Left lung (tissue), 4 donors: ENCODE measurements at regions not wholly inside any gene's neighbourhood (a gene's known extent, or its start where the extent isn't known, plus 50 kb on each side); places are given as distances from the start of the nearest gene placed in this dataset.

Experiments
- ATAC-seq: fragments of 200-7000 bp; cut with Tn5 transposase; one replicate; pipeline ENCODE4 v1.9.1; 2020; ENCODE audit warnings: moderate library complexity
- DNase-seq, 4 donors: peaks; one replicate each; pipeline ENCODE4 v3.0.0-alpha.2; 2013 to 2020
- H3K27ac ChIP-seq, 2 donors: fragments of 200-600 bp; sonication (generic) in 1 of 2; one replicate each; pipeline versions ENCODE4 v1.5.0 to v1.8.0; 2020 to 2021
- H3K27me3 ChIP-seq, 2 donors: fragments of 200-600 bp; sonication (generic) in 1 of 2; one replicate each; pipeline versions ENCODE4 v1.5.0 to v1.8.0; 2020 to 2021
- H3K36me3 ChIP-seq, 2 donors: fragments of 200-600 bp; sonication (generic) in 1 of 2; one replicate each; pipeline versions ENCODE4 v1.5.0 to v1.8.0; 2020 to 2021
- H3K4me1 ChIP-seq, 2 donors: fragments of 200-600 bp; one replicate each; pipeline ENCODE4 v1.8.0; 2021
- H3K4me3 ChIP-seq, 2 donors: fragments of 200-600 bp; sonication (generic) in 1 of 2; one replicate each; pipeline versions ENCODE4 v1.5.0 to v1.8.0; 2020 to 2021; ENCODE audit warnings: mild to moderate bottlenecking in 1 of 2
- H3K9me3 ChIP-seq, 2 donors: fragments of 200-600 bp; sonication (generic) in 1 of 2; one replicate each; pipeline versions ENCODE4 v1.5.0 to v1.8.0; 2020 to 2021
- CTCF ChIP-seq, 2 donors: fragments of 200-600 bp; sonication (generic) in 1 of 2; IDR thresholded peaks; one replicate each; pipeline versions ENCODE4 v1.5.0 to v1.8.0; 2021; ENCODE audit warnings: antibody characterized with exemption in 2 of 2
- intact Hi-C, 2 donors: fragments of 100-400 bp; cut with DNase I; formaldehyde crosslinking; loops; one replicate each; pipeline versions ENCODE4 v1.11.2 to v1.14.2; 2022
- donor health status: DM: no; HTN: yes; CAD: no.
- donor health status: DM: no; HTN: no; CAD: no.

DNA sequence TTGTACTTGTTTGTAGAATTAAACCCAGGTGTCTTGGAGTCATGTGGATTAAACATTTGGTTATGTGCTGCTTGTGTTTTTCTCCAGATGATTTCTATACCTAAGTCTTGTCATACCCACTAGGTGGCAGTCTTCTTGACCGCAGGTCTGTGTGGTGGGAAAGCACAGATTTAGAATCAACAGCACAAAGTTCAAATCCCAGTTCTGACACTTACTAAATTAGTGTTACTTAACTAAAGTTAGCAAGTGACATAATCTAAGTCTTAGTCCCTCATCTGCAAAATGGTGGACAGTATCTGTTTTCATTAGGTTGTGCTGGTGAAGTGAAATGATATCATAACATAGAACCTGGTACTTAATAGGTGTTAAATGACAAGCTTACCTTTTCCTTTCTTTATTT, 151.0 kb upstream of the ARHGAP5 start:
- peak; percentile 69 for ATAC-seq
- H3K36me3 ChIP-seq: no peaks in the 10 kb centered on the region
- H3K27ac ChIP-seq: peak overlapping the region in 1 of 2 donors; percentile 73
- peak; percentile 42 to 47 for TF ChIP-seq CTCF (IDR thresholded peaks at IDR 0.05)
- no peaks in the 10 kb centered on the region for H3K4me1 ChIP-seq
- intact Hi-C loops: no loop called here
- no peak overlapping the region for H3K4me3 ChIP-seq
- no peaks in the 10 kb centered on the region for H3K9me3 ChIP-seq
- H3K27me3 ChIP-seq: no peaks in the 10 kb centered on the region
- DNase-seq: no peak

DNA sequence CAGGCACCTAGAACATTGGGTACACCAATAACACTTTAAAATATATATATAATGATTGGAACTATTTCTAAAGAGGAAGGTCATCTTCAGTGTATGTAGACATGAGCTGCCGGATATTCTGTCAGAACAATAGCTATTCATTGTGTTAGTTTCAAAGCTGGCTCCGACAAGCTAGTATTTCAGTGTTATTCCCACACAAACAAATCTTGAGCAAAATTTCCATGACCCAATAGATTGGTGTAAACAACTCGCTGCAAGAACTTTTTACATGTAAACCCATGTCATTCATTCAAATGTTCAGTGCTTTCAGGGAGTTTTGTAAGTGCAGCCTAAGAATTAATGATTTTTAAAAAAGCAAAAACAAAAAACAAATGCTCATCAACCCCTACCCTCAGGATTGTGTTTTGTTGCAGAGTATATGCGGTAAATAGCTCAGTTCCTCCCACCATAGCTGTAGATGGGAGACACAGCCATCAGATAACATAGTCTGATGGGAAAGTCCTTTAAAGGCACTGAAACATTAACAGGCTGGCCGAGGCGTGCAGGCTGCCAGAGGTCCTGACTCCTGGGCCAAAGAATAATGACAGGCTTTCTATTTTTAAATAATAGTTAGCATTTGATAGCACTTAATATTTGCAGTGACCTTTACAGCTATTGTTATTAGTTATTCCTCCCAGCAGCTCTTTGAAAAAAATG, 150.3 kb upstream of the ARHGAP5 start:
- Histone ChIP-seq H3K27me3 (no peaks in the 10 kb centered on the region), H3K4me3 (no peak overlapping the region), H3K36me3 (no peaks in the 10 kb centered on the region), H3K9me3 (no peaks in the 10 kb centered on the region), H3K27ac (peak overlapping the region; percentile 68 to 73), H3K4me1 (no peaks in the 10 kb centered on the region)
- intact Hi-C loops: no loop called here
- peak in 2 of 4 donors; percentile 24 to 32 for DNase-seq
- ATAC-seq: peak; percentile 32
- TF ChIP-seq CTCF (IDR thresholded peaks at IDR 0.05): no peak

- no peaks in the 10 kb centered on the region for H3K36me3 ChIP-seq
- no peak overlapping the region for H3K4me3 ChIP-seq
- peak; percentile 55 for ATAC-seq
- no peaks in the 10 kb centered on the region for H3K9me3 ChIP-seq
- no peaks in the 10 kb centered on the region for H3K27me3 ChIP-seq
- intact Hi-C loops: no loop called here
- peak overlapping the region; percentile 68 to 73 for H3K27ac ChIP-seq
- TF ChIP-seq CTCF (IDR thresholded peaks at IDR 0.05): no peak
- H3K4me1 ChIP-seq: no peaks in the 10 kb centered on the region
- peak in 1 of 4 donors; percentile 51 for DNase-seq
Measured at GRCh38 chr14:31927348-31927832, 149.7 kb upstream of the ARHGAP5 start.

- H3K4me3 ChIP-seq: no peak overlapping the region
- no peak for DNase-seq
- H3K9me3 ChIP-seq: no peaks in the 10 kb centered on the region
- ATAC-seq: no peak
- no peak for TF ChIP-seq CTCF (IDR thresholded peaks at IDR 0.05)
- H3K4me1 ChIP-seq: no peaks in the 10 kb centered on the region
- H3K36me3 ChIP-seq: no peaks in the 10 kb centered on the region
- no peak overlapping the region for H3K27ac ChIP-seq
- intact Hi-C loops: no loop called here
- no peaks in the 10 kb centered on the region for H3K27me3 ChIP-seq
Measured at GRCh38 chr14:31930070-31930469, 147.0 kb upstream of the ARHGAP5 start.

DNA sequence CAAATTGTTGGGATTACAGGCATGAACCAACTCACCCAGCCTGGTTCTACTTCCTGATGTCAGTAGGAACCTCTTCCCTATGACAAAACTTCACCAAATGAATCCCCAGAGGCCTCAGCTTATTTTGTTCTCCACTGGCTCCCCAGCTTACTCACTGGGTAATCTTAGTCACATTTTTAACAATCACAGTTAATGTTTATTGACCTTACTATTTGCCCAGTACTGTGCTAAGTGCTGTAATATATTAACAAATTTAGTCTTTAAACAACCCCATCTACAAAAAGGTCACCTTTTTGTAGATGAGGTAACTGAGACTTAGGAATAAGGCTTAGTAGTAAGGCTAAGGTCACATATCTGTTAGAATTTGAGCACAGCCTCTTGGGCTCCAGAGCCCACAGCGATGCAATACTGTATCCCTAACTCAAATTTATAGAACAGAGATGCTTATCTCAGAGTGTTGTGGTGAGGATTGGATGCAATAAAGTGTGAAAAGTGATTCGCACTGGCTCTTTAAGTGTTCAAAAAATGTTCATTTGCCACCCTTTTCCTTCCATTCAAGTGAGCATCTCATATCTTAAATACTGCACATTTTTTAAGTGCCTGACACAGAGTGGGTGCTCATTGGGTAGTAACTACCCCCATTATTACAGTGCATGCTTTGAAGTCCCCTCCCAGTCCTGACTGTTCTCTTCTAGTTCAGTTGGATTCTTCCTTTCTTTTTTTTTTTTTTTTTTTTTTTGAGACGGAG, 146.4 kb upstream of the ARHGAP5 start:
- ATAC-seq (no peak), DNase-seq (no peak)
- Histone ChIP-seq H3K27me3 (no peaks in the 10 kb centered on the region), H3K27ac (no peak overlapping the region), H3K4me3 (no peak overlapping the region), H3K9me3 (no peaks in the 10 kb centered on the region), H3K36me3 (no peaks in the 10 kb centered on the region), H3K4me1 (no peaks in the 10 kb centered on the region)
- intact Hi-C loops: no loop called here
- TF ChIP-seq CTCF (IDR thresholded peaks at IDR 0.05): no peak
